H1 (cell line): ENCODE measurements at regions not wholly inside any gene's neighbourhood (a gene's known extent, or its start where the extent isn't known, plus 50 kb on each side); places are given as distances from the start of the nearest gene placed in this dataset.

Experiments
- CTCF ChIA-PET: fragments of 300-600 bp; sonication (Branson Sonifier 250); formaldehyde crosslinking; loops from one replicate; lab custom pipeline; 2021; ENCODE audit not compliant: partially characterized antibody; lab: Charles Lee
- POLR2A ChIA-PET: fragments of 300-600 bp; sonication (Branson Sonifier 250); formaldehyde crosslinking; loops from one replicate; lab custom pipeline; 2021; ENCODE audit warnings: inconsistent platforms; ENCODE audit not compliant: partially characterized antibody; lab: Charles Lee
- DNase-seq, 2 experiments: peaks; one replicate each; pipeline versions ENCODE4 v3.0.0 to v3.0.0-alpha.2; 2010 to 2022; ENCODE audit warnings: low spot score in 2 of 2, low read depth in 1 of 2, mixed read lengths in 1 of 2
- FAIRE-seq: peaks from 2 replicates; lab custom pipeline; 2011; peaks lifted over from hg19 to GRCh38; lab: Jason Lieb, UNC
- H2AFZ ChIP-seq: 2 replicates; pipeline ENCODE4 v1.8.1; 2012; ENCODE audit warnings: low read length, inconsistent platforms
- H2AK5ac ChIP-seq: 2 replicates; pipeline ENCODE4 v1.6.1; 2013; ENCODE audit warnings: low read depth, low read length
- H2BK120ac ChIP-seq: replicated peaks from 2 replicates; pipeline ENCODE3; 2013; ENCODE audit warnings: low read depth, low read length, inconsistent platforms
- H2BK12ac ChIP-seq: 2 replicates; pipeline ENCODE4 v1.6.1; 2013; ENCODE audit warnings: low read depth, low read length
- H2BK15ac ChIP-seq: 2 replicates; pipeline ENCODE4 v1.6.1; 2013; ENCODE audit warnings: low read length
- H2BK20ac ChIP-seq: 2 replicates; pipeline ENCODE4 v1.6.1; 2013; ENCODE audit warnings: low read length
- H2BK5ac ChIP-seq: 2 replicates; pipeline ENCODE4 v1.6.1; 2013; ENCODE audit warnings: low read depth, low read length
- H3K14ac ChIP-seq: 2 replicates; pipeline ENCODE4 v1.6.1; 2013; ENCODE audit warnings: inconsistent platforms; ENCODE audit not compliant: insufficient read length
- H3K18ac ChIP-seq: 2 replicates; pipeline ENCODE4 v1.6.1; 2013; ENCODE audit warnings: low read length; ENCODE audit errors: extremely low read depth
- H3K23ac ChIP-seq: 2 replicates; pipeline ENCODE4 v1.6.1; 2013; ENCODE audit warnings: inconsistent platforms; ENCODE audit not compliant: insufficient read length
- H3K23me2 ChIP-seq: 2 replicates; pipeline ENCODE4 v1.6.1; 2013; ENCODE audit warnings: low read depth, low read length
- H3K27ac ChIP-seq: 2 replicates; pipeline ENCODE4 v1.6.1; 2011; ENCODE audit warnings: low read depth, low read length, inconsistent platforms
- H3K27me3 ChIP-seq, 4 experiments: replicated peaks in 1 of 4; 1 replicate in 1 of 4; 2 replicates in 3 of 4; pipeline versions ENCODE4 v1.6.1 to v1.8.1; 2011 to 2013; ENCODE audit warnings: low read length in 3 of 4, mild to moderate bottlenecking in 3 of 4, inconsistent platforms in 2 of 4, mixed read lengths in 2 of 4, moderate library complexity in 1 of 4; ENCODE audit not compliant: control insufficient read depth in 3 of 4, insufficient read depth in 3 of 4; ENCODE audit errors: extremely low read depth in 1 of 4
- H3K36me3 ChIP-seq, 4 experiments: 2 replicates each; pipeline versions ENCODE4 v1.6.1 to v1.8.1; 2011 to 2013; ENCODE audit warnings: mild to moderate bottlenecking in 4 of 4, low read length in 3 of 4, moderate library complexity in 2 of 4, control low read depth in 1 of 4, inconsistent platforms in 1 of 4; ENCODE audit not compliant: insufficient read depth in 4 of 4, control insufficient read depth in 2 of 4
- H3K4ac ChIP-seq: replicated peaks from 2 replicates; pipeline ENCODE3; 2013; ENCODE audit warnings: low read length, low read depth, mixed read lengths, inconsistent platforms; ENCODE audit not compliant: insufficient read length
- H3K4me1 ChIP-seq, 4 experiments: replicated peaks in 1 of 4; 1 replicate in 1 of 4; 2 replicates in 3 of 4; pipeline versions ENCODE4 v1.6.1 to v1.8.1; 2011 to 2013; ENCODE audit warnings: low read length in 3 of 4, inconsistent platforms in 2 of 4, mixed read lengths in 1 of 4; ENCODE audit not compliant: insufficient read depth in 4 of 4, control insufficient read depth in 3 of 4
- H3K4me2 ChIP-seq, 2 experiments: 2 replicates each; pipeline versions ENCODE4 v1.6.1 to v1.8.1; 2011 to 2013; ENCODE audit warnings: low read depth in 2 of 2, low read length in 2 of 2, control low read depth in 1 of 2, inconsistent platforms in 1 of 2, mild to moderate bottlenecking in 1 of 2; ENCODE audit not compliant: insufficient read depth in 1 of 2
- H3K4me3 ChIP-seq, 4 experiments: fragments of 200-600, 300-600 bp in 1 of 4; sonication (generic), shearing (Covaris generic), sonication (Bioruptor Twin) in 1 of 4; 2 replicates each; pipeline versions ENCODE4 v1.5.1 to v1.8.1; 2011 to 2016; ENCODE audit warnings: low read length in 4 of 4, low read depth in 3 of 4, control low read depth in 2 of 4, inconsistent platforms in 2 of 4, mild to moderate bottlenecking in 2 of 4, mixed read lengths in 1 of 4, moderate library complexity in 1 of 4; ENCODE audit not compliant: insufficient read depth in 2 of 4; ENCODE audit errors: extremely low read depth in 1 of 4
- H3K56ac ChIP-seq: replicated peaks from 2 replicates; pipeline ENCODE3; 2013; ENCODE audit warnings: low read depth, mild to moderate bottlenecking, mixed read lengths, low read length, inconsistent platforms; ENCODE audit not compliant: insufficient read length
- H3K79me1 ChIP-seq: 2 replicates; pipeline ENCODE4 v1.6.1; 2013; ENCODE audit warnings: low read depth, low read length, control low read depth
- H3K79me2 ChIP-seq, 2 experiments: 2 replicates each; pipeline versions ENCODE4 v1.6.1 to v1.8.1; 2012 to 2013; ENCODE audit warnings: low read length in 2 of 2, mild to moderate bottlenecking in 2 of 2, inconsistent platforms in 1 of 2; ENCODE audit not compliant: insufficient read depth in 2 of 2, control insufficient read depth in 1 of 2
- H3K9ac ChIP-seq, 4 experiments: replicated peaks in 1 of 4; 1 replicate in 1 of 4; 2 replicates in 3 of 4; pipeline versions ENCODE4 v1.6.1 to v1.8.1; 2011 to 2013; ENCODE audit warnings: low read depth in 3 of 4, low read length in 3 of 4, control low read depth in 2 of 4, mild to moderate bottlenecking in 2 of 4, moderate library complexity in 2 of 4, inconsistent platforms in 1 of 4; ENCODE audit errors: extremely low read depth in 1 of 4
- H3K9me3 ChIP-seq, 2 experiments: 2 replicates each; pipeline versions ENCODE4 v1.6.1 to v1.8.1; 2012 to 2013; ENCODE audit warnings: mild to moderate bottlenecking in 2 of 2, moderate library complexity in 2 of 2, control low read depth in 1 of 2, inconsistent platforms in 1 of 2, low read depth in 1 of 2, low read length in 1 of 2, mixed read lengths in 1 of 2; ENCODE audit not compliant: insufficient read depth in 2 of 2
- H4K20me1 ChIP-seq, 2 experiments: replicated peaks in 1 of 2; 2 replicates each; pipeline versions ENCODE3 to v1.8.1; 2011 to 2013; ENCODE audit warnings: inconsistent platforms in 2 of 2, low read length in 2 of 2, mild to moderate bottlenecking in 1 of 2; ENCODE audit not compliant: insufficient read depth in 2 of 2, control insufficient read depth in 1 of 2
- H4K5ac ChIP-seq: 2 replicates; pipeline ENCODE4 v1.6.1; 2013; ENCODE audit warnings: low read length, low read depth, mixed read lengths, inconsistent platforms; ENCODE audit not compliant: insufficient read length
- H4K8ac ChIP-seq: 2 replicates; pipeline ENCODE4 v1.8.0; 2013; ENCODE audit warnings: mild to moderate bottlenecking, moderate library complexity, low read length, inconsistent platforms; ENCODE audit not compliant: insufficient read depth; ENCODE audit errors: extremely low read depth
- H4K91ac ChIP-seq: replicated peaks from 2 replicates; pipeline ENCODE3; 2013; ENCODE audit warnings: low read length, mixed read lengths, inconsistent platforms; ENCODE audit not compliant: insufficient read length
- CREB1 ChIP-seq: IDR thresholded peaks from 2 replicates; pipeline ENCODE4 v1.6.1; 2012; ENCODE audit warnings: inconsistent platforms
- GTF2F1 ChIP-seq: IDR thresholded peaks from 2 replicates; pipeline ENCODE4 v1.6.1; 2012; ENCODE audit warnings: low read depth, low read length, improper control_type of control experiment, borderline replicate concordance
- HDAC2 ChIP-seq, 2 experiments: fragments of 300-600 bp in 1 of 2; sonication (generic) in 1 of 2; IDR thresholded peaks; 2 replicates each; pipeline ENCODE4 v1.6.1; 2011 to 2012; ENCODE audit warnings: low read depth in 2 of 2, low read length in 2 of 2, mild to moderate bottlenecking in 2 of 2, moderate library complexity in 2 of 2, borderline replicate concordance in 1 of 2, inconsistent platforms in 1 of 2
- HDAC6 ChIP-seq: IDR thresholded peaks from one replicate; pipeline ENCODE4 v1.7.1; 2012; ENCODE audit warnings: low read depth, mild to moderate bottlenecking, inconsistent platforms, low read length, moderate library complexity
- JUN ChIP-seq: IDR thresholded peaks from 2 replicates; pipeline ENCODE4 v1.6.1; 2011; ENCODE audit warnings: low read depth, mild to moderate bottlenecking, improper control_type of control experiment, low read length
- KDM4A ChIP-seq: IDR thresholded peaks from one replicate; pipeline ENCODE4 v1.7.1; 2012; ENCODE audit warnings: low read depth, mild to moderate bottlenecking, moderate library complexity, low read length, inconsistent platforms; ENCODE audit not compliant: severe bottlenecking
- NRF1 ChIP-seq: IDR thresholded peaks from 2 replicates; pipeline ENCODE4 v1.6.1; 2011; ENCODE audit warnings: mild to moderate bottlenecking, low read depth, low read length, improper control_type of control experiment
- POLR2A ChIP-seq, 2 experiments: IDR thresholded peaks; 1 replicate in 1 of 2; 2 replicates in 1 of 2; pipeline ENCODE4 v1.6.1; 2011; ENCODE audit warnings: low read depth in 2 of 2, low read length in 2 of 2, mild to moderate bottlenecking in 2 of 2; ENCODE audit errors: control extremely low read depth in 1 of 2
- POLR2AphosphoS5 ChIP-seq: IDR thresholded peaks from 2 replicates; pipeline ENCODE4 v1.6.1; 2011; ENCODE audit warnings: low read depth, low read length
- POU5F1 ChIP-seq: IDR thresholded peaks from 2 replicates; pipeline ENCODE4 v1.6.1; 2011; ENCODE audit warnings: low read depth, mild to moderate bottlenecking, low read length, moderate library complexity
- RNF2 ChIP-seq: fragments of 200-900, 300-1000 bp; sonication (generic); IDR thresholded peaks from 2 replicates; pipeline ENCODE4 v1.7.1; 2016; ENCODE audit warnings: borderline replicate concordance, low read depth, mild to moderate bottlenecking, antibody characterized with exemption, low read length; ENCODE audit not compliant: poor library complexity, severe bottlenecking; ENCODE audit errors: missing control alignments
- RXRA ChIP-seq: IDR thresholded peaks from 2 replicates; pipeline ENCODE4 v1.6.1; 2011; ENCODE audit warnings: low read depth, mild to moderate bottlenecking, low read length, moderate library complexity; ENCODE audit not compliant: insufficient read depth
- SP2 ChIP-seq: IDR thresholded peaks from 2 replicates; pipeline ENCODE4 v1.6.1; 2012; ENCODE audit warnings: mild to moderate bottlenecking, low read length, inconsistent platforms
- SP4 ChIP-seq: IDR thresholded peaks from 2 replicates; pipeline ENCODE4 v1.6.1; 2012; ENCODE audit warnings: low read length, inconsistent platforms
- SRF ChIP-seq: IDR thresholded peaks from 2 replicates; pipeline ENCODE4 v1.6.1; 2011; ENCODE audit warnings: mild to moderate bottlenecking, low read depth, low read length, moderate library complexity
- TAF1 ChIP-seq: IDR thresholded peaks from 2 replicates; pipeline ENCODE4 v1.6.1; 2011; ENCODE audit warnings: mild to moderate bottlenecking, low read depth, low read length
- TBP ChIP-seq: IDR thresholded peaks from 2 replicates; pipeline ENCODE4 v1.6.1; 2011; ENCODE audit warnings: low read depth, low read length, improper control_type of control experiment
- WGBS, 2 experiments: shearing (Covaris generic) in 1 of 2; methylation state at CpG; one replicate each; pipeline versions ENCODE4 v1.1.6 to v1.1.7; 2013 to 2015; ENCODE audit warnings: low lambda C conversion rate in 2 of 2, mixed read lengths in 2 of 2, inconsistent platforms in 1 of 2, low coverage in 1 of 2, missing lambda C conversion rate in 1 of 2; ENCODE audit not compliant: insufficient replicate concordance in 2 of 2, insufficient coverage in 1 of 2, insufficient read length in 1 of 2; ENCODE audit errors: extremely low coverage in 1 of 2, missing lambda C conversion rate in 1 of 2; 5-methylcytosine and 5-hydroxymethylcytosine counted together

- CTCF ChIA-PET: interaction anchor here (0.6 kb wide), 1 partner anchor 981 kb away, joined by 4 read pairs; no protein-coding TSS in a partner anchor
- H3K4me2 ChIP-seq: no peak overlapping the region
- no peak overlapping the region for H2BK15ac ChIP-seq
- H2BK5ac ChIP-seq: no peak overlapping the region
- H3K27me3 ChIP-seq: no peaks in the 10 kb centered on the region
- H3K4ac ChIP-seq: no peak overlapping the region
- H3K56ac ChIP-seq: no peak overlapping the region
- no peak overlapping the region for H2AK5ac ChIP-seq
- POLR2A ChIA-PET: no interaction called here
- H3K9me3 ChIP-seq: no peaks in the 10 kb centered on the region
- H3K36me3 ChIP-seq: no peaks in the 10 kb centered on the region
- no peak overlapping the region for H3K27ac ChIP-seq
- DNase-seq (no peak), FAIRE-seq (no peak)
- no peaks in the 10 kb centered on the region for H3K79me2 ChIP-seq
- no peak overlapping the region for H3K14ac ChIP-seq
- no peak overlapping the region for H4K8ac ChIP-seq
- H3K23me2 ChIP-seq: no peaks in the 10 kb centered on the region
- H2AFZ ChIP-seq: no peak overlapping the region
- WGBS, 2 experiments: 96% methylated on average over 1 of the region's 1 CpG; no CpG with 5 or more reads in 1 of the 2 experiments
- H2BK120ac ChIP-seq: no peak overlapping the region
- no peak overlapping the region for H3K18ac ChIP-seq
- H3K23ac ChIP-seq: no peak overlapping the region
- H4K20me1 ChIP-seq: no peaks in the 10 kb centered on the region
- H2BK20ac ChIP-seq: no peak overlapping the region
- no peaks in the 10 kb centered on the region for H3K4me1 ChIP-seq
- no peaks in the 10 kb centered on the region for H3K79me1 ChIP-seq
- H3K9ac ChIP-seq: no peak overlapping the region
- H4K5ac ChIP-seq: no peak overlapping the region
- no peak overlapping the region for H4K91ac ChIP-seq
- no peak overlapping the region for H3K4me3 ChIP-seq
- no peak overlapping the region for H2BK12ac ChIP-seq
- TF ChIP-seq TAF1: no peak
- TF ChIP-seq JUN: no peak
- TF ChIP-seq CREB1: no peak
- TF ChIP-seq POU5F1: no peak
- TF ChIP-seq KDM4A: no peak
- TF ChIP-seq POLR2AphosphoS5: no peak
- no peak for TF ChIP-seq SP4
- TF ChIP-seq SP2: no peak
- TF ChIP-seq GTF2F1: no peak
- TF ChIP-seq HDAC2 (IDR thresholded peaks at IDR 0.05; ENCODE audit: borderline replicate concordance in 1 of 2, low read depth in 2 of 2, low read length in 2 of 2): no peak
- TF ChIP-seq SRF: no peak
- no peak for TF ChIP-seq RNF2
- no peak for TF ChIP-seq NRF1
- no peak for TF ChIP-seq HDAC6
- TF ChIP-seq RXRA: no peak
- TF ChIP-seq TBP: no peak
- TF ChIP-seq POLR2A (IDR thresholded peaks at IDR 0.05; ENCODE audit: control extremely low read depth in 1 of 2, low read depth in 2 of 2, low read length in 2 of 2): no peak
Measured at GRCh38 chr14:40452674-40453073, 1020.4 kb upstream of the FBXO33 start.
